ENCODE measurements at regions not wholly inside any gene's neighbourhood (a gene's known extent, or its start where the extent isn't known, plus 50 kb on each side); places are given as distances from the start of the nearest gene placed in this dataset.

- H3K9me3 Mint-ChIP-seq: no peaks in the 10 kb centered on the region
- H3K4me1 Mint-ChIP-seq (ENCODE audit: low read depth): peaks cover 11% of the 10 kb centered on the region; the same call in 1 of the 2 replicates
- H3K27ac Mint-ChIP-seq: no peak overlapping the region
- DNase-seq: no peak
- peaks cover 20% of the 10 kb centered on the region for H3K27me3 Mint-ChIP-seq (ENCODE audit: insufficient read depth)
- TF ChIP-seq CTCF (IDR thresholded peaks at IDR 0.05): no peak
- H3K36me3 Mint-ChIP-seq (ENCODE audit: low read depth): no peaks in the 10 kb centered on the region
- H3K4me3 Mint-ChIP-seq: no peak overlapping the region
Observed at GRCh38 chr2:134782107-134782506, 56.3 kb upstream of the ACMSD start.

GRCh38 chr2:134782792-134783191, 55.6 kb upstream of the ACMSD start:
- no peaks in the 10 kb centered on the region for H3K9me3 Mint-ChIP-seq
- DNase-seq: peak; percentile 28

DNA sequence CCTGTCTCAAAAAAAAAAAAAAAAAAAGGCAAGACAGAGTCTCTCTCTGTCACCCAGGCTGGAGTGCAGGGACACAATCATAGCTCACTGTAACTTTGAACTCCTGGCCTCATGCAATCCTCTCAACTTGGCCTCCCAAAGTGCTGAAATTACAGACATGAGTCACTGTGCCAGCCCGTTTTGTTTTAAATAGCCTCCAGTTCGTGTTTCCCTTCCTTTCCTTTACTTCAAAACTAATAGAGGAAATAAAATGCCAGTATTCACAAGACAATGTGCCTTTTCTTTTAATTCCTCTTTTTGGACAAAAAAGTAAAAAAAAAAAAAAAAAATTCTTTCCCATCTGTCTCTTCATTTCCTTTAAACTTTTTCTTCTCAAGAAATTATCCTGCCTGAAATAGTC, 54.5 kb upstream of the ACMSD start:
- Mint-ChIP-seq H3K27me3 (ENCODE audit: insufficient read depth) (peaks cover 16% of the 10 kb centered on the region), H3K4me1 (ENCODE audit: low read depth) (peaks cover 11% of the 10 kb centered on the region; the same call in 1 of the 2 replicates), H3K9me3 (no peaks in the 10 kb centered on the region), H3K36me3 (ENCODE audit: low read depth) (no peaks in the 10 kb centered on the region), H3K27ac (no peak overlapping the region), H3K4me3 (no peak overlapping the region)
- TF ChIP-seq CTCF (IDR thresholded peaks at IDR 0.05): no peak
- DNase-seq: no peak

More at GRCh38 chr2:134782792-134783191, 55.6 kb upstream of the ACMSD start:
- no peak overlapping the region for H3K27ac Mint-ChIP-seq
- H3K27me3 Mint-ChIP-seq (ENCODE audit: insufficient read depth): peaks cover 18% of the 10 kb centered on the region
- H3K4me3 Mint-ChIP-seq: no peak overlapping the region
- TF ChIP-seq CTCF (IDR thresholded peaks at IDR 0.05): peak; percentile 78
- H3K36me3 Mint-ChIP-seq (ENCODE audit: low read depth): no peaks in the 10 kb centered on the region
- peaks cover 11% of the 10 kb centered on the region; the same call in 1 of the 2 replicates for H3K4me1 Mint-ChIP-seq (ENCODE audit: low read depth)

GRCh38 chr2:134785659-134786430, 52.6 kb upstream of the ACMSD start:
- Mint-ChIP-seq H3K4me1 (ENCODE audit: low read depth) (peaks cover 11% of the 10 kb centered on the region; the same call in 1 of the 2 replicates), H3K9me3 (no peaks in the 10 kb centered on the region), H3K36me3 (ENCODE audit: low read depth) (no peaks in the 10 kb centered on the region), H3K4me3 (no peak overlapping the region), H3K27ac (no peak overlapping the region), H3K27me3 (ENCODE audit: insufficient read depth) (peaks cover 15% of the 10 kb centered on the region)
- no peak for TF ChIP-seq CTCF (IDR thresholded peaks at IDR 0.05)
- no peak for DNase-seq

GRCh38 chr2:134788417-134788816, 50.0 kb upstream of the ACMSD start:
- Mint-ChIP-seq H3K36me3 (ENCODE audit: low read depth) (no peaks in the 10 kb centered on the region), H3K4me1 (ENCODE audit: low read depth) (no peaks in the 10 kb centered on the region), H3K27ac (no peak overlapping the region), H3K27me3 (ENCODE audit: insufficient read depth) (peaks cover 13% of the 10 kb centered on the region), H3K9me3 (no peaks in the 10 kb centered on the region), H3K4me3 (no peak overlapping the region)
- TF ChIP-seq CTCF (IDR thresholded peaks at IDR 0.05): no peak
- DNase-seq: no peak
